ENCODE measurements at regions not wholly inside any gene's neighbourhood (a gene's known extent, or its start where the extent isn't known, plus 50 kb on each side); places are given as distances from the start of the nearest gene placed in this dataset.

- H3K27ac Mint-ChIP-seq = no peak overlapping the region
- no CpG with 5 or more reads among the region's 2 CpGs for WGBS (ENCODE audit: extremely low coverage, insufficient read length, low lambda C conversion rate)
- no peak overlapping the region for H3T11ph ChIP-seq (ENCODE audit: low read length)
- no peak overlapping the region for H3K9ac ChIP-seq (ENCODE audit: extremely low read depth, insufficient read length, low read length)
- no peak overlapping the region for H3K4me3 Mint-ChIP-seq
- H3K23ac ChIP-seq (ENCODE audit: insufficient read length, low read depth, low read length) = no peak overlapping the region
- H3K23me2 ChIP-seq (ENCODE audit: insufficient read length, low read depth, low read length, poor library complexity, severe bottlenecking) = no peaks in the 10 kb centered on the region
- no peaks in the 10 kb centered on the region for H3K27me3 ChIP-seq (ENCODE audit: insufficient read depth, low read length)
- no peaks in the 10 kb centered on the region for H3K9me3 ChIP-seq (ENCODE audit: control insufficient read depth, low read depth, low read length)
- H3K9me3 Mint-ChIP-seq = peaks cover 4 to 8% of the 10 kb centered on the region in 2 experiments; a peak in 3 of 5 replicates
- H3K27ac ChIP-seq (ENCODE audit: insufficient read length, low read depth, low read length) = no peak overlapping the region
- H3K79me2 ChIP-seq (ENCODE audit: insufficient read depth, low read length) = no peaks in the 10 kb centered on the region
- H4K91ac ChIP-seq (ENCODE audit: insufficient read length, low read depth, low read length) = no peak overlapping the region
- no peak for TF ChIP-seq CTCF (conservative IDR thresholded peaks at IDR 0.05)
- no peak overlapping the region for H2AFZ ChIP-seq (ENCODE audit: low read length)
- no peaks in the 10 kb centered on the region for H3K4me1 Mint-ChIP-seq
- H3K4me1 ChIP-seq (ENCODE audit: insufficient read depth, low read length) = no peaks in the 10 kb centered on the region
- H3K4me2 ChIP-seq (ENCODE audit: insufficient read depth, insufficient read length, low read length) = no peak overlapping the region
- DNase-seq = no peak
- no peak overlapping the region for H2BK20ac ChIP-seq (ENCODE audit: low read depth, low read length, poor library complexity, severe bottlenecking)
- no peak overlapping the region for H2BK120ac ChIP-seq (ENCODE audit: low read depth, low read length, poor library complexity, severe bottlenecking)
- no peak overlapping the region for H2AK5ac ChIP-seq (ENCODE audit: insufficient read length, low read length)
- H3K56ac ChIP-seq (ENCODE audit: insufficient read length, low read depth, low read length) = no peak overlapping the region
- no peak overlapping the region for H3K14ac ChIP-seq (ENCODE audit: insufficient read depth, low read length)
- H4K8ac ChIP-seq (replicated peaks; ENCODE audit: insufficient read length, low read depth, low read length) = no peak overlapping the region
- no peak overlapping the region for H2BK5ac ChIP-seq (ENCODE audit: insufficient read length, low read length)
- H3K18ac ChIP-seq (ENCODE audit: insufficient read length, low read depth, low read length) = no peak overlapping the region
- no peaks in the 10 kb centered on the region for H4K20me1 ChIP-seq (ENCODE audit: control insufficient read depth, insufficient read depth, insufficient read length)
- no peak overlapping the region for H4K5ac ChIP-seq (ENCODE audit: insufficient read length, low read depth, low read length)
- H3K4ac ChIP-seq (ENCODE audit: low read depth, low read length) = no peak overlapping the region
- H3K27me3 Mint-ChIP-seq (ENCODE audit: low read depth) = no peaks in the 10 kb centered on the region
- no peaks in the 10 kb centered on the region for H3K79me1 ChIP-seq (ENCODE audit: insufficient read depth, low read depth, low read length, poor library complexity, severe bottlenecking)
- no peaks in the 10 kb centered on the region; a peak in 1 of 7 replicates for H3K36me3 Mint-ChIP-seq (ENCODE audit: insufficient read depth in 1 of 3, low read depth in 3 of 3)
- H2BK12ac ChIP-seq (ENCODE audit: insufficient read length, low read depth, low read length) = no peak overlapping the region
- H2BK15ac ChIP-seq (ENCODE audit: low read depth, low read length) = no peak overlapping the region
Observed at GRCh38 chr2:107107351-107107750, 221.4 kb upstream of the ST6GAL2 start.

Data from H9 (cell line).